ENCODE measurements at regions not wholly inside any gene's neighbourhood (a gene's known extent, or its start where the extent isn't known, plus 50 kb on each side); places are given as distances from the start of the nearest gene placed in this dataset.
"Not testable (repeated sequence)": the region's sequence is repeated elsewhere in the genome, so short reads cannot be mapped to it uniquely, and the experiment has no call there.

DNA sequence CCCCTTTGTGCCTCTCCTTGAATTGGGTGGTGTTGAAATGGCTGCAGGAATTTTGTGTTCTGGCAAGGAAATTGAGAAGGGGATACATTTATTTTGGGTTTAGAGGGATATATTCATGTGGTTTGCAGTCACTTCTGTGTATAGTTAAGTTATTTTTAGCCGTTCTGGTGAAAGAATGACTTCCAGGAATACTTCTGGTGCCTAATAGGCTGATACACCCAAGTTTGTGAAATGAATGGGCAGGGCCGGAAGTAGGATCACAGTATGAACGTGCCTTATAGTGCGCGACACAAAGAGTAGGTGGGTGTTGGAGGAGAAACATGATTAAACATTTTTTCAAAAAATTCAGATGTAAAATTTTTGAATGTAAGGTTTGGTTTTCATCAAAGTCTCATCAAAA, 168.6 kb upstream of the ATP5MC3 start:
- no peak for DNase-seq

GRCh38 chr2:175342085-175342484, 160.6 kb upstream of the ATP5MC3 start:
- no peak for DNase-seq

DNA sequence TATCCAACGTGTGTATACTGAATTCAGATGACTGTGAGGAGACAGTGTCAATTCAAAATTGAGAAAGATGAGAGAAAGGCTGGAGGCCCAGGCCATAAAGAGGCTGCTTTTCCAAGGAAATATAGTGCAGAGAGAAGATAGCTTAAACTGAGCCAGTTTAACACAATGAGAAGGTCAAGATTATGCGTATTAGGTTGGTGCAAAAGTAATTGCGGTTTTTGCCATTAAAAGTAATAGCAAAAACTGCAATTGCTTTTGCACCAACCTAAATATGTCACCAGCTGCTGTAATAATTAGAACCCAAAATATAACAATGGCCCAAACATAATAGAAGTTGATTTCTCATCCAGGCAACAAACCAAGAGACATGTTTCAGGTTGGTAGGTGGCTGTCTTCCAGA, 148.7 kb upstream of the ATP5MC3 start:
- no peak for DNase-seq

DNA sequence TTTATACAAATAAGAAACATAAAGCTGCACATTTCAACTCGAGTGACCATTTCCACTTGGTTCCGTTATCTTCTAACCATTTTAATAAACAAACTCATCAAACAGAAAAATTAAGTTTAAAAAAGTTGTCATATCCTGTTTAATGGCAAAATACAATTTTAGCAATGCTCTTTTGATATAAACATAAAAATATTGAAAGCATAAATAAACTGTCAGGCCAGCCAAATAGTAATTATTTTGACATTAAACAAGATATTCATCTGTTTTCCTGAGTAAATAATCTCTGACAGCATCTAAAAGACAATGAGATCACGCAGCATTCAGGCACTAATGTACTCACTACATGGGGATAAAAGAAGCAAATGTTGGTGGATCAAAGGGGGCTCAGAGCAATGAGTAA, 145.3 kb upstream of the ATP5MC3 start:
- DNase-seq = no peak

- not testable (repeated sequence) for DNase-seq
Measured at GRCh38 chr2:175326164-175326563, 144.7 kb upstream of the ATP5MC3 start.

- DNase-seq = no peak
Measured at GRCh38 chr2:175323162-175323561, 141.7 kb upstream of the ATP5MC3 start.

DNA sequence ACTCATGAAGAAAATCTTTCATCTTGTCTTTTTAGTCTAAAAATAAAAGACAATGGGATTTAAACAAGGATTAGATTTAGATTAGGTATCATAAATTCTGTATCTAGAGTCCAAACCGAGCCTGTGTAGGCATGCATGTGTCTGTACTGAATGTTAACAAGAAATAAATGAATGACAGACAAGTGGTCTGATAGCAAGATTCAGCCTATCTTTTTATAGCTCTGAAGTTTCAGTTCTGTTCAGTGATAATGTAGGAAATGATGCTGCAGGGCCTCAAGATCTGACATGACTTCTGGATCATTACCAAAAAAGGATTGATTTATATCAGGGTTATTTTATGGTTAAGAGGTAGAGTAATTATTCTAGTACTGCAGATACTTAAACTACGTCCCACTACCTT, 137.0 kb upstream of the ATP5MC3 start:
- no peak for DNase-seq

GRCh38 chr2:175317751-175318150, 136.2 kb upstream of the ATP5MC3 start:
- DNase-seq = no peak

DNA sequence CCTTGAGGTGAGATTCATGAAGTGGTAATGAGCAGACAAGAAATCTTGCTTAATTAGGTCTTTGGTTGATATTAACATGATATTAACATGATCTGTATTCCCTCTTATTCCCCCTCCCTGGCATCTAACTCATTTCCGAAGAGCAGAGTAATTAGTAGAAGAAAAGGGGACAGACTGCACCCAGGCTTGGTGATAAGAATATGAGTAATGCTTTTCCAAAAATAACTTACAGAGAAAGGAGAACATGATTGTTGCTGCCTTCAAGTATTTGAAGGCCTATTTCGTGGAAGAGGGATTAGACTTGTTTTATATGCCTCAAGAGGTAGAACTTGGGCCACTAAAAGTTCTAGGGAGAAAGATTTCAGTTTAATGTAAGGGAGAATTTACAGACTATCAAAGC, 130.6 kb upstream of the ATP5MC3 start:
- no peak for DNase-seq

GRCh38 chr2:175310813-175311504, 129.4 kb upstream of the ATP5MC3 start:
- no peak for DNase-seq

GRCh38 chr2:175309799-175310198, 128.3 kb upstream of the ATP5MC3 start:
- no peak for DNase-seq

GRCh38 chr2:175308005-175308404, 126.5 kb upstream of the ATP5MC3 start:
- DNase-seq = no peak

DNA sequence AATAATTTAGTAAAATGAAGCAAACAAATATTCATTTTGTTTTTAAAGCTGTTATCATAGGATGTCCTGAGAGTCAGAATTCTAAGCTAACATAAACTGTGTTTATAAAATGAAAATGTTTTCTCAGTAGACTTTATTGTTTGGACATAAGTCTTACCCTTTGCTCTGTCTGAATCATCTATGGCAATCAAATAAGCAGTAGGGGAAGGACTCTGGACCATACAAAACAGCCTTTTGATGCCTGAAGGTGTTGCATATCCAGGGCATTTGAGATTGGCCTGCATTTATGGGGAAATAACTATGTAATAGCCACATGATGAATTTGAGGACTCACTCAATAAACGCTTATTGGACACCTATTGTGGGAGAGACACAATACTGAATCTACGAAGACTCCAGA, 123.0 kb upstream of the ATP5MC3 start:
- DNase-seq = no peak

DNA sequence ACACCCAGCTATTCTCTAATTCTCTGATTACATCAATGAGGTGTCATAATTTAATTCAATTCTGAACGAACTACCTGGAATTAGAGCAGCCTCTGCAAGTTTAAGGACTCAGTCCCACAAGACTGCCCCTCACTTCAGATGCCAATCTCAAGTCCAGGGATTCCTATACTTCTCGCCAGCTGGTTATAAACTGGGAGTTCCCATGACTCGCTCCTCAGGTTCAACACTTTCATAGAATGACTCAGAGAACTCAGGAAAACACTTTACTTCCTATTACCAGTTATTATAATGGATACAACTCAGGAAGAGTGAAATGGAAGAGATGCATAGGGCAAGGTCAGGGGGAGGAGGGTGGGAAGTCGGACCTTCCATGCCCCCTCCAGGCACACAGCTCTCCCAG, 112.3 kb upstream of the ATP5MC3 start:
- DNase-seq = no peak

DNA sequence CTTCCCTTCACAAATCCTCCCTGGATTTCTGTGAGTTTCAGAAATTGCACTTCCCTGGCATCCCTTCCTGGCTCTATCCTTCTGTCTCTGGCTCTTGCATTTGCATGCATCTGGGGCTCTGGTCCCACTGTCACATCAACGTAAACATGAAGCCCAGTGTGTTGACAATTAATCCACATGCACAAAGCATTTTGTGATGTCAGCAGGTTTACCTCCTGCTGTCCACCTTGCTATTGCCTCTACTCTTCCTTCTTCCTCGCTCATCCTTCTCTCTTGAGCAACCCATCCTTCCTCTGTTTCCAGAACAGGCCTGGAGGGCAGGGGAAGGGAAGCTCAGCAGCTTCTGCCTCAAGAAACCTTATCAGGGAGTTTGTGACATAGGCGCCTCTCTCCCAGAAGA, 111.7 kb upstream of the ATP5MC3 start:
- DNase-seq = no peak

DNA sequence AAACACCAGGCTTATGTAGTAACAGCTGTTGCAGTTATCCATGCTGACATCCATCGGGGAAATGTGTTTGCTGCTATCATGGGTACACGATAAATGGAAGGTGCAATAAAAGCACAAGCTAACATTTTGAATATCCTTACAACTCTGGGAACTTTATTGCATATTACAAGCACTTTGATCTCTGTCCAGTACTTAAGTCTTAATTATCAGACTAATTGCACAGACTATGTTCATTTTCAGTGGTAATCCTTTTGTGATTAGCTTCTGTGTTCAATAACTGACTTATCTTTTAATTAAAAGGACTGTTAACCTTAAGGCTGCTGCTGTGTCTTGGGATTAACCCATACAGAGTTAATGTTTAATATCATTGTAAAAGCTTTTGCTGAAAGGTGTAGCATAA, 101.4 kb upstream of the ATP5MC3 start:
- DNase-seq = no peak

DNA sequence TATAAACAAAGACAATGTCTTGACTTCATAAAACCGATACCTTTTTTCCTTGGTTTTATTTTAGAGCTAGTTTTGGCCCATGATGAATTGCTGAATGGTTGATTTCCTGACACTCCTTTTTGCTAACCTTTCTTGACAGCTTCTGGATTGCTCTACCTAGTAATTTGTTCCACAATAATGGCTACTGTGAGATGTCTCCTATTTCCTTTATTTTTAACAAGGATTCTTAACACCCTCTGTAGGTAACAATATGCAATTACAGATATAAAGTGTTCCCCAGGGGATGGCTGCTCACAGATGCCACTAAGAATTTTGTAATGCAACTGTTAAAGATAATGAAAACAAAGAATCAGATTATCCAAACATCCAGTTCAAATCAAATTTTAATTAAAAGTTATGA, 100.8 kb upstream of the ATP5MC3 start:
- no peak for DNase-seq

GRCh38 chr2:175277772-175278171, 96.3 kb upstream of the ATP5MC3 start:
- no peak for DNase-seq

DNA sequence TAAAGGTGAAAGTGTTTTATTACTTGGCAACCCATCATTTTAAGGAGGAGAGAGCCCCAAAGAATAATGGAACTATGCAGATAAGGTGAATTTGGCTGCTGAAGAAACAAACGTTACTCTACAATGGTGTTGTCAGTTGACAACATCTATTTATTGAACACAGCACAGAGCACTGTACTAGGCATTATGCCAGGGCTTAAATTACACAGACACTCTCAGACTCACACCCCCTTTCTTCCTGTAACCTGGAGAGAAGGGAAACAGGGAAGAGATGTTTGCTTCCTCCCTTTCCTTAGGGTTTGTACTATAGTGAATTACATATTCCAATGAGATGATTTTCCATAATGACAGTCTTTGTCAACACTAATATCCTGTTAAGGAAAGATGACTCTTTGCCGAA, 94.0 kb upstream of the ATP5MC3 start:
- DNase-seq = no peak

DNA sequence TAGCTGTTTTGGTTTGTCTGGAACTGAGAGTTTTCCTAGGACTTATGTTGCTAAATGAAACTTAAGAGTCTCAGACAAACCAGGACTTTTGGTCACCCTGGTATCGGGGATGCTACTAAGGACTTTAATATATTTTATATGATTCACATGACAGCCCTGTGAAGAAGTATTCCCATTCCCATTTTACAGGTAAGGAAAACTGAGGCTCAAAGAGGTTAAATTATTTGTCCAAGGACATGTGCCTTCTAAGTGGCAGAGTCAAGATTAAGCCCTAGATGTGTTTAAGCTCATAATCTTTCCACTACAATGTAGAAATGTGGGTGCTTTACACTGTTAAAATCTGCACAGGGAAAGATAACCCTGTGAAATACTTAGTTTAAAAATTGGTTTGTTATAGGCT, 77.7 kb upstream of the ATP5MC3 start:
- DNase-seq = no peak

- no peak for DNase-seq
Measured at GRCh38 chr2:175256806-175257585, 75.5 kb upstream of the ATP5MC3 start.

DNA sequence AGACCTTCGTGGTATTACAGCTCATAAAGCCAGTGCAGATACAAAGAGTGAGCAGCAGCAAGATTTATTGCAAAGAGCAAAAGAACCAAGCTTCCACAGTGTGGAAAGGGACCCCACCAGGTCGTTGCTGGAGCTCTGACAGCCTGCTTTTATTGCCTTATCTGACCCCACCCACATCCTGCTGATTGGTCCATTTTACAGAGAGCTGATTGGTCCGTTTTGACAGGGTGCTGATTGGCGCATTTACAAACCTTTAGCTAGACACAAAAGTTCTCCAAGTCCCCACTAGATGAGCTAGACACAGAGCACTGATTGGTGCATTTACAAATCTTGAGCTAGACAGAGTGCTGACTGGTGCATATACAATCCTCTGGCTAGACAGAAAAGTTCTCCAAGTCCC, 74.9 kb upstream of the ATP5MC3 start:
- DNase-seq = not testable (repeated sequence)

DNA sequence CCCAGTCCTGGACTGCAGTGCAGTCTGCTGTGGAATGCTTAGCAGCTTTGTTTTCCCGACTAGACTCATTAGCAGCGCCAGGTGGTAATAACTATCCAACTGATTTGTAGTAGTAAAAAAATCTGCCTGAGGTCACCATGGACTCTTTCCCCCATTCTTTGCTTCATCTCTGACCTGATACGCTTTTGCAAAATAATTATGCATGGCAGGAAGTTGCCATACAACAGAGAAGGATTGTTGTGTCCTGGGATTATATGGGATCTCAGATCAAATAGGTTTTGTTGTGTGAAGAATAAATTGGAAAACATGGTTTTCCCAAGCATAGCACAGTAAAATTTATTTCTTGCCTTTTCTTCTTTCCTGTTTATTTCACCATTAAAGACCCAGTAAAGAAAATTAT, 72.4 kb upstream of the ATP5MC3 start:
- DNase-seq = no peak

GRCh38 chr2:175251425-175252041, 70.0 kb upstream of the ATP5MC3 start:
- DNase-seq = no peak
